ENCODE measurements at regions not wholly inside any gene's neighbourhood (a gene's known extent, or its start where the extent isn't known, plus 50 kb on each side); places are given as distances from the start of the nearest gene placed in this dataset.

- TF ChIP-seq YY1 (IDR thresholded peaks at IDR 0.05; ENCODE audit: insufficient read depth, insufficient read length) (no peak), ZNF274 (IDR thresholded peaks at IDR 0.05; ENCODE audit: low read depth, low read length) (no peak), SUZ12 (IDR thresholded peaks at IDR 0.05; ENCODE audit: extremely low read depth, insufficient read depth, insufficient read length) (no peak)
Observed at GRCh38 chr3:23749609-23750008, 56.1 kb upstream of the UBE2E1 start.

Data from NT2/D1 (cell line).